ENCODE measurements at regions not wholly inside any gene's neighbourhood (a gene's known extent, or its start where the extent isn't known, plus 50 kb on each side); places are given as distances from the start of the nearest gene placed in this dataset.
"Not testable (repeated sequence)": the region's sequence is repeated elsewhere in the genome, so short reads cannot be mapped to it uniquely, and the experiment has no call there.

DNA sequence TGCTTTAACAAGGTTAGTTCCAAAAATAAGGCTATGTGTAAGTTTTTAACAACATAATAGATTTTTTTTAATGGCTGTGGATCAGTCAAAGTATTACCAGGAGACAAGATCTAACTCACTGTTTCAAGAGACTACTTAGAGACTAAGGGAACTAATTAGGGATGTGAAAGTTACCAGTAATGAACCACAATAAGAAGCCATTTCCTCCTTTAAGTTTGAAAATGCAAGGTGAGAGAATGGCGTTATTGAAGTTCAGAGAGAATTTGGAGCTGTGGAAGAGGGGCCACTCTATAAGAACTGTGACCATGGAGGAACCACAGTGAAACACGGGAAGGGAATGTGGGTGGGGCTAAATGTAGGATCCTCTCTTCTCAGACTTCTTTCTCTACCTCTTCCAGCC, 624.2 kb downstream of the GLUD2 start:
- ATAC-seq (no peak), DNase-seq (ENCODE audit: low read depth in 1 of 2, low spot score in 1 of 2) (no peak), FAIRE-seq (no peak)
- 0% methylated on average over 2 of the region's 2 CpGs for WGBS (ENCODE audit: missing lambda C conversion rate)
- no peaks in the 10 kb centered on the region for H3K4me1 ChIP-seq
- H3K4me2 ChIP-seq, result no peak overlapping the region
- TF ChIP-seq FOSL2 (IDR thresholded peaks at IDR 0.05) (no peak), FOSL2 (CRISPR knock-in tag; IDR thresholded peaks at IDR 0.05) (no peak), NPAS2 (CRISPR knock-in tag; IDR thresholded peaks at IDR 0.05; ENCODE audit: borderline replicate concordance) (no peak), ELK1 (IDR thresholded peaks at IDR 0.05; ENCODE audit: low read depth, low read length) (no peak), ZSCAN20 (CRISPR knock-in tag; IDR thresholded peaks at IDR 0.05) (no peak), POLR2A (IDR thresholded peaks at IDR 0.05; ENCODE audit: low read length) (no peak), ZC3H11A (IDR thresholded peaks at IDR 0.05) (no peak), HEYL (CRISPR knock-in tag; IDR thresholded peaks at IDR 0.05) (no peak), ZFP36 (IDR thresholded peaks at IDR 0.05; ENCODE audit: borderline replicate concordance, partially characterized antibody) (no peak), RFX5 (IDR thresholded peaks at IDR 0.05) (no peak), JUN (IDR thresholded peaks at IDR 0.05) (no peak), FOXS1 (CRISPR knock-in tag; IDR thresholded peaks at IDR 0.05) (no peak), EHMT2 (IDR thresholded peaks at IDR 0.05; ENCODE audit: low read depth) (no peak), HOXB5 (CRISPR knock-in tag; IDR thresholded peaks at IDR 0.05) (no peak)
- TF ChIP-seq, protein P1, sequence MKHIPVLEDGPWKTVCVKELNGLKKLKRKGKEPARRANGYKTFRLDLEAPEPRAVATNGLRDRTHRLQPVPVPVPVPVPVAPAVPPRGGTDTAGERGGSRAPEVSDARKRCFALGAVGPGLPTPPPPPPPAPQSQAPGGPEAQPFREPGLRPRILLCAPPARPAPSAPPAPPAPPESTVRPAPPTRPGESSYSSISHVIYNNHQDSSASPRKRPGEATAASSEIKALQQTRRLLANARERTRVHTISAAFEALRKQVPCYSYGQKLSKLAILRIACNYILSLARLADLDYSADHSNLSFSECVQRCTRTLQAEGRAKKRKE (CRISPR knock-in tag; IDR thresholded peaks at IDR 0.05; ENCODE audit: low read depth), result no peak
- no peak overlapping the region for H3K27ac ChIP-seq
- ChIA-PET POLR2A (no interaction called here), CTCF (no interaction called here)
- no peaks in the 10 kb centered on the region for H3K9me3 ChIP-seq
- H3K4me3 ChIP-seq, result no peak overlapping the region

GRCh38 chrX:121709236-121709635, 661.8 kb downstream of the GLUD2 start:
- POLR2A ChIA-PET; H3K4me2 ChIP-seq; H3K4me1 ChIP-seq; FAIRE-seq; DNase-seq (ENCODE audit: low read depth in 1 of 2, low spot score in 1 of 2); CTCF ChIA-PET; H3K9me3 ChIP-seq; H3K4me3 ChIP-seq; H3K27ac ChIP-seq; ATAC-seq: not testable (repeated sequence)
- WGBS (ENCODE audit: missing lambda C conversion rate), result 0% methylated on average over 1 of the region's 1 CpG

DNA sequence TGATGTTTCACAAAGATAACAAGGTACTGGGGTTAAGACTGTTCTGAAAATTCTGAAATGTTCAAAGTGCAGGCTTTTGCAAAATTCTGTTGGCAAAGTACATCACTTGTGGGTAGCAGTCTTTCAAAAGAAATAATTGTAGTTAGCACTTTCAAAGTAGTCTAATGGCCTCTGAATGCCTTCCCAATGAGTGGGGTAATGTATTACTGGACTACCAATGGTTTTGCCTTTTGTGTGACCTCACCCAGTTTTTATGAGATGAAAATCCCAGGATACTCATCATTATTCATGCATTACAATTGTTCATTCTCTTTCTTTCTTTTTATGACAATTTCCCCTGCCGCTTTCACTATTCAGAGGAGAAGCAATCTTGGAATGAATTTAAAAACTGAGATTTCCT, 686.1 kb downstream of the GLUD2 start:
- Histone ChIP-seq H3K27ac (no peak overlapping the region), H3K4me3 (no peak overlapping the region), H3K9me3 (no peaks in the 10 kb centered on the region), H3K4me1 (no peaks in the 10 kb centered on the region), H3K4me2 (no peak overlapping the region)
- FAIRE-seq (no peak), DNase-seq (ENCODE audit: low read depth in 1 of 2, low spot score in 1 of 2) (no peak), ATAC-seq (no peak)
- ChIA-PET POLR2A (no interaction called here), CTCF (no interaction called here)
- 79% methylated on average over 1 of the region's 1 CpG for WGBS (ENCODE audit: missing lambda C conversion rate)
- no peak for TF ChIP-seq EP300 (IDR thresholded peaks at IDR 0.05)
- TF ChIP-seq RARB (CRISPR knock-in tag; IDR thresholded peaks at IDR 0.05), result no peak
- TF ChIP-seq FOSB (CRISPR knock-in tag; IDR thresholded peaks at IDR 0.05), result no peak
- TF ChIP-seq MYC (IDR thresholded peaks at IDR 0.05; ENCODE audit: borderline replicate concordance, low read length), result no peak
- TF ChIP-seq MAFK (IDR thresholded peaks at IDR 0.05; ENCODE audit: partially characterized antibody), result no peak
- no peak for TF ChIP-seq RCOR1 (IDR thresholded peaks at IDR 0.05; ENCODE audit: low read depth, low read length)
- no peak for TF ChIP-seq CBX8 (IDR thresholded peaks at IDR 0.05)
- no peak for TF ChIP-seq NFE2L2 (conservative IDR thresholded peaks at IDR 0.05; ENCODE audit: low read length)
- no peak for TF ChIP-seq NPAS2 (CRISPR knock-in tag; IDR thresholded peaks at IDR 0.05; ENCODE audit: borderline replicate concordance)
- TF ChIP-seq, protein P2, sequence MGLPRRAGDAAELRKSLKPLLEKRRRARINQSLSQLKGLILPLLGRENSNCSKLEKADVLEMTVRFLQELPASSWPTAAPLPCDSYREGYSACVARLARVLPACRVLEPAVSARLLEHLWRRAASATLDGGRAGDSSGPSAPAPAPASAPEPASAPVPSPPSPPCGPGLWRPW (IDR thresholded peaks at IDR 0.05), result no peak
- TF ChIP-seq POLR2A (IDR thresholded peaks at IDR 0.05; ENCODE audit: low read length), result no peak
- no peak for TF ChIP-seq CHD4 (IDR thresholded peaks at IDR 0.05; ENCODE audit: borderline replicate concordance)
